WTC11 (cell line): ENCODE measurements at regions not wholly inside any gene's neighbourhood (a gene's known extent, or its start where the extent isn't known, plus 50 kb on each side); places are given as distances from the start of the nearest gene placed in this dataset.

Experiments used
- ATAC-seq: fragments of 200-7000 bp; cut with Tn5 transposase; 2 replicates; pipeline ENCODE4 v1.10.0; 2021; ENCODE audit warnings: mild to moderate bottlenecking, moderate library complexity
- CTCF ChIA-PET: fragments of 300-600 bp; sonication (Branson Sonifier 250); formaldehyde crosslinking; loops from one replicate; lab custom pipeline; 2021; ENCODE audit warnings: antibody characterized with exemption; lab: Charles Lee
- POLR2A ChIA-PET: fragments of 350-600 bp; sonication (Branson Sonifier 250); formaldehyde crosslinking; loops from one replicate; lab custom pipeline; 2021; ENCODE audit warnings: antibody characterized with exemption; lab: Charles Lee
- DNase-seq: peaks from one replicate; pipeline ENCODE4 v3.0.0; 2021; ENCODE audit warnings: low spot score
- H3K27ac Mint-ChIP-seq: 2 replicates; pipeline ENCODE4 v1.8.0; 2021; ENCODE audit warnings: mixed read lengths
- H3K27me3 Mint-ChIP-seq: 2 replicates; pipeline ENCODE4 v1.8.0; 2021; ENCODE audit warnings: low read depth, mild to moderate bottlenecking, moderate library complexity, mixed read lengths
- H3K36me3 Mint-ChIP-seq: 2 replicates; pipeline ENCODE4 v1.8.0; 2021; ENCODE audit warnings: mixed read lengths
- H3K4me1 Mint-ChIP-seq: 2 replicates; pipeline ENCODE4 v1.8.0; 2022; ENCODE audit warnings: mixed read lengths
- H3K4me3 Mint-ChIP-seq: 2 replicates; pipeline ENCODE4 v1.8.0; 2021; ENCODE audit warnings: mild to moderate bottlenecking, moderate library complexity, mixed read lengths
- H3K9me3 Mint-ChIP-seq: 2 replicates; pipeline ENCODE4 v1.8.0; 2021; ENCODE audit warnings: mixed read lengths
- ARID4B ChIP-seq: sonication (generic); formaldehyde crosslinking; IDR thresholded peaks from 2 replicates; pipeline ENCODE4 v1.8.0; 2023; ENCODE audit warnings: missing genetic modification reagents, mild to moderate bottlenecking, borderline replicate concordance
- CREM ChIP-seq: sonication (generic); formaldehyde crosslinking; IDR thresholded peaks from 2 replicates; pipeline ENCODE4 v1.8.1; 2022; ENCODE audit warnings: mild to moderate bottlenecking, missing genetic modification reagents, moderate library complexity
- E2F4 ChIP-seq: sonication (generic); formaldehyde crosslinking; IDR thresholded peaks from 2 replicates; pipeline ENCODE4 v1.8.1; 2022; ENCODE audit warnings: low read depth, mild to moderate bottlenecking, moderate library complexity, missing genetic modification reagents, borderline replicate concordance
- EMX1 ChIP-seq: fragments of 250-450 bp; sonication (Bioruptor Pico); IDR thresholded peaks from 2 replicates; pipeline ENCODE4 v1.8.0; 2021; ENCODE audit warnings: mild to moderate bottlenecking
- FOXK1 ChIP-seq: sonication (generic); formaldehyde crosslinking; IDR thresholded peaks from 2 replicates; pipeline ENCODE4 v1.8.0; 2022; ENCODE audit warnings: mild to moderate bottlenecking, moderate library complexity, missing genetic modification reagents
- GRHL2 ChIP-seq: fragments of 250-450 bp; sonication (Bioruptor Pico); IDR thresholded peaks from 2 replicates; pipeline ENCODE4 v1.8.0; 2022; ENCODE audit warnings: mild to moderate bottlenecking, moderate library complexity; ENCODE audit not compliant: insufficient replicate concordance, severe bottlenecking
- IRF2 ChIP-seq: sonication (generic); formaldehyde crosslinking; IDR thresholded peaks from 2 replicates; pipeline ENCODE4 v1.8.0; 2022; ENCODE audit warnings: low read depth, missing genetic modification reagents, borderline replicate concordance
- MLX ChIP-seq: sonication (generic); formaldehyde crosslinking; IDR thresholded peaks from 2 replicates; pipeline ENCODE4 v1.8.1; 2023; ENCODE audit warnings: mild to moderate bottlenecking, missing genetic modification reagents, moderate library complexity
- NFE2L1 ChIP-seq: sonication (generic); formaldehyde crosslinking; IDR thresholded peaks from 2 replicates; pipeline ENCODE4 v1.8.1; 2023; ENCODE audit warnings: missing genetic modification reagents
- SMAD3 ChIP-seq: sonication (generic); formaldehyde crosslinking; IDR thresholded peaks from 2 replicates; pipeline ENCODE4 v1.8.0; 2022; ENCODE audit warnings: missing genetic modification reagents, mild to moderate bottlenecking, borderline replicate concordance
- TCF7 ChIP-seq: sonication (generic); formaldehyde crosslinking; IDR thresholded peaks from 2 replicates; pipeline ENCODE4 v1.8.0; 2022; ENCODE audit warnings: mild to moderate bottlenecking, low read depth, missing genetic modification reagents, moderate library complexity
- ZNF317 ChIP-seq: sonication (generic); formaldehyde crosslinking; IDR thresholded peaks from 2 replicates; pipeline ENCODE4 v1.8.1; 2023; ENCODE audit warnings: low read depth, mild to moderate bottlenecking, moderate library complexity, missing genetic modification reagents, borderline replicate concordance
- ZNF396 ChIP-seq: fragments of 250-450 bp; sonication (Bioruptor Pico); IDR thresholded peaks from 2 replicates; pipeline ENCODE4 v1.8.0; 2021; ENCODE audit warnings: mild to moderate bottlenecking, moderate library complexity, borderline replicate concordance
- TF ChIP-seq, protein P1 (sequence below): sonication (generic); formaldehyde crosslinking; conservative IDR thresholded peaks from 2 replicates; pipeline ENCODE4 v1.8.1; 2022; ENCODE audit warnings: mild to moderate bottlenecking, missing genetic modification reagents
- TF ChIP-seq, protein P2 (sequence below): sonication (generic); formaldehyde crosslinking; IDR thresholded peaks from 2 replicates; pipeline ENCODE4 v1.8.0; 2023; ENCODE audit warnings: missing genetic modification reagents
- TF ChIP-seq, protein P3 (sequence below): sonication (generic); formaldehyde crosslinking; IDR thresholded peaks from 2 replicates; pipeline ENCODE4 v1.8.1; 2023; ENCODE audit warnings: mild to moderate bottlenecking, missing genetic modification reagents
- TF ChIP-seq, protein P4 (sequence below): sonication (generic); formaldehyde crosslinking; IDR thresholded peaks from 2 replicates; pipeline ENCODE4 v1.8.1; 2023; ENCODE audit warnings: mild to moderate bottlenecking, missing genetic modification reagents, moderate library complexity

GRCh38 chr3:132209855-132210254 is 107.4 kb upstream of the ACP3 start:
- Mint-ChIP-seq H3K36me3 (no peaks in the 10 kb centered on the region), H3K4me3 (no peak overlapping the region), H3K27ac (no peak overlapping the region)
- POLR2A ChIA-PET, result no interaction called here
- DNase-seq, result no peak
- CTCF ChIA-PET, result interaction anchor here (0.7 to 2.9 kb wide), 28 partner anchors 8 to 1183 kb away, joined by 3 to 38 read pairs (median 6); partner anchors contain the start of genes ASTE1, CPNE4 and NEK11
- TF ChIP-seq CREM (CRISPR knock-in tag), result no peak
- TF ChIP-seq, protein P1, sequence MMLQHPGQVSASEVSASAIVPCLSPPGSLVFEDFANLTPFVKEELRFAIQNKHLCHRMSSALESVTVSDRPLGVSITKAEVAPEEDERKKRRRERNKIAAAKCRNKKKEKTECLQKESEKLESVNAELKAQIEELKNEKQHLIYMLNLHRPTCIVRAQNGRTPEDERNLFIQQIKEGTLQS (CRISPR knock-in tag), result no peak
- TF ChIP-seq MLX (CRISPR knock-in tag), result no peak
- TF ChIP-seq ZNF317 (CRISPR knock-in tag), result no peak
- TF ChIP-seq IRF2 (CRISPR knock-in tag), result no peak
- TF ChIP-seq SMAD3, result no peak
- TF ChIP-seq, protein P2, sequence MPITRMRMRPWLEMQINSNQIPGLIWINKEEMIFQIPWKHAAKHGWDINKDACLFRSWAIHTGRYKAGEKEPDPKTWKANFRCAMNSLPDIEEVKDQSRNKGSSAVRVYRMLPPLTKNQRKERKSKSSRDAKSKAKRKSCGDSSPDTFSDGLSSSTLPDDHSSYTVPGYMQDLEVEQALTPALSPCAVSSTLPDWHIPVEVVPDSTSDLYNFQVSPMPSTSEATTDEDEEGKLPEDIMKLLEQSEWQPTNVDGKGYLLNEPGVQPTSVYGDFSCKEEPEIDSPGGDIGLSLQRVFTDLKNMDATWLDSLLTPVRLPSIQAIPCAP (CRISPR knock-in tag), result no peak
- no peak for TF ChIP-seq ARID4B (CRISPR knock-in tag)
- no peak for TF ChIP-seq NFE2L1 (CRISPR knock-in tag)
- TF ChIP-seq GRHL2 (CRISPR knock-in tag), result no peak
- TF ChIP-seq FOXK1 (CRISPR knock-in tag), result no peak
- TF ChIP-seq TCF7 (CRISPR knock-in tag), result no peak
- TF ChIP-seq, protein P3, sequence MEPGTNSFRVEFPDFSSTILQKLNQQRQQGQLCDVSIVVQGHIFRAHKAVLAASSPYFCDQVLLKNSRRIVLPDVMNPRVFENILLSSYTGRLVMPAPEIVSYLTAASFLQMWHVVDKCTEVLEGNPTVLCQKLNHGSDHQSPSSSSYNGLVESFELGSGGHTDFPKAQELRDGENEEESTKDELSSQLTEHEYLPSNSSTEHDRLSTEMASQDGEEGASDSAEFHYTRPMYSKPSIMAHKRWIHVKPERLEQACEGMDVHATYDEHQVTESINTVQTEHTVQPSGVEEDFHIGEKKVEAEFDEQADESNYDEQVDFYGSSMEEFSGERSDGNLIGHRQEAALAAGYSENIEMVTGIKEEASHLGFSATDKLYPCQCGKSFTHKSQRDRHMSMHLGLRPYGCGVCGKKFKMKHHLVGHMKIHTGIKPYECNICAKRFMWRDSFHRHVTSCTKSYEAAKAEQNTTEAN (CRISPR knock-in tag), result no peak
- TF ChIP-seq, protein P4, sequence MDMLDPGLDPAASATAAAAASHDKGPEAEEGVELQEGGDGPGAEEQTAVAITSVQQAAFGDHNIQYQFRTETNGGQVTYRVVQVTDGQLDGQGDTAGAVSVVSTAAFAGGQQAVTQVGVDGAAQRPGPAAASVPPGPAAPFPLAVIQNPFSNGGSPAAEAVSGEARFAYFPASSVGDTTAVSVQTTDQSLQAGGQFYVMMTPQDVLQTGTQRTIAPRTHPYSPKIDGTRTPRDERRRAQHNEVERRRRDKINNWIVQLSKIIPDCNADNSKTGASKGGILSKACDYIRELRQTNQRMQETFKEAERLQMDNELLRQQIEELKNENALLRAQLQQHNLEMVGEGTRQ (CRISPR knock-in tag), result no peak
- TF ChIP-seq EMX1, result no peak
- TF ChIP-seq ZNF396, result no peak
- no peak for TF ChIP-seq E2F4 (CRISPR knock-in tag)
- TF ChIP-seq, all 79 proteins: peak for 0
- no peaks in the 10 kb centered on the region for H3K9me3 Mint-ChIP-seq
- peaks cover 19% of the 10 kb centered on the region for H3K4me1 Mint-ChIP-seq
- no peak for ATAC-seq
- peaks cover 62% of the 10 kb centered on the region for H3K27me3 Mint-ChIP-seq
